22Rv1 (cell line): ENCODE measurements at regions not wholly inside any gene's neighbourhood (a gene's known extent, or its start where the extent isn't known, plus 50 kb on each side); places are given as distances from the start of the nearest gene placed in this dataset.

Source experiments
- ZFX ChIP-seq: fragments of 450-650 bp; IDR thresholded peaks from 2 replicates; pipeline ENCODE4 v1.6.1; 2017; ENCODE audit warnings: antibody characterized with exemption, borderline replicate concordance
- TF ChIP-seq, protein P1 (sequence below): fragments of 450-650 bp; IDR thresholded peaks from 2 replicates; pipeline ENCODE4 v1.5.1; 2017; ENCODE audit warnings: mild to moderate bottlenecking

DNA sequence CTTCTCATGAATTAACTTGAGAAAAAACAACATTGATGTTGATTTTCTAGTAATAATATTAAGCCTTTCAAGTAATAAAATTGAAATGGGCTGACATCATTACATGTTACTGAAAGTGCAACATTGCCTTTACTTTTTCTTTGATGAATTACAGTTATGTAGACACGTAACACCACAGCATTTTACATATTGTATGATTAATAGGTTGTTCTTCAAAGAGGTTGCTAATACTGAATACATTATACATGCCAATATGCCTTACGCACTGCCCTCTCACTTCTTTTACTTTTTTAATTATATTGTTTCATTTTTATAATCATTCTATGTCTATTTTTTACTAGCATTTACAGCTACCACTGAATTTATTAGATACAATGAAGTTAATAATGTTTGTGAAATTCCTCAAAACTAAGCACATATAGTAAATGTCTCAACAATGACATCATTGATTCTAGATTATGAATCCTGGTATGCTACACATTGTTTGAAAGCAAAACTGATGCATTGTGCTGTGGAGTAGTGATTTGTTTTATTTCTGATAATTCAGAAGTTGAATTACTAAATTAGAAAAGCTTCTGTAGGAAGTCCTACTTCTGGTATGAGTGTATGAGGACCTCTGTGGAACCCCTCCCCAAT, 464.4 kb upstream of the IZUMO3 start:
- TF ChIP-seq, protein P1, sequence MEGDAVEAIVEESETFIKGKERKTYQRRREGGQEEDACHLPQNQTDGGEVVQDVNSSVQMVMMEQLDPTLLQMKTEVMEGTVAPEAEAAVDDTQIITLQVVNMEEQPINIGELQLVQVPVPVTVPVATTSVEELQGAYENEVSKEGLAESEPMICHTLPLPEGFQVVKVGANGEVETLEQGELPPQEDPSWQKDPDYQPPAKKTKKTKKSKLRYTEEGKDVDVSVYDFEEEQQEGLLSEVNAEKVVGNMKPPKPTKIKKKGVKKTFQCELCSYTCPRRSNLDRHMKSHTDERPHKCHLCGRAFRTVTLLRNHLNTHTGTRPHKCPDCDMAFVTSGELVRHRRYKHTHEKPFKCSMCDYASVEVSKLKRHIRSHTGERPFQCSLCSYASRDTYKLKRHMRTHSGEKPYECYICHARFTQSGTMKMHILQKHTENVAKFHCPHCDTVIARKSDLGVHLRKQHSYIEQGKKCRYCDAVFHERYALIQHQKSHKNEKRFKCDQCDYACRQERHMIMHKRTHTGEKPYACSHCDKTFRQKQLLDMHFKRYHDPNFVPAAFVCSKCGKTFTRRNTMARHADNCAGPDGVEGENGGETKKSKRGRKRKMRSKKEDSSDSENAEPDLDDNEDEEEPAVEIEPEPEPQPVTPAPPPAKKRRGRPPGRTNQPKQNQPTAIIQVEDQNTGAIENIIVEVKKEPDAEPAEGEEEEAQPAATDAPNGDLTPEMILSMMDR = no peak
- TF ChIP-seq ZFX = no peak
